Memory B cell (primary cell): ENCODE measurements at regions not wholly inside any gene's neighbourhood (a gene's known extent, or its start where the extent isn't known, plus 50 kb on each side); places are given as distances from the start of the nearest gene placed in this dataset.

Experiments
- ATAC-seq: fragments of 150-1000 bp; cut with Tn5 transposase; 2 replicates; pipeline ENCODE4 v1.10.0; 2021; ENCODE audit warnings: low read depth, mild to moderate bottlenecking, moderate library complexity
- DNase-seq, 2 donors: peaks; one replicate each; pipeline ENCODE4 v3.0.0; 2022; ENCODE audit warnings: low spot score in 2 of 2
- H3K27ac Mint-ChIP-seq: one replicate; pipeline ENCODE4 v1.8.0; 2022; ENCODE audit warnings: mild to moderate bottlenecking, moderate library complexity, mixed read lengths
- H3K27me3 Mint-ChIP-seq: one replicate; pipeline ENCODE4 v1.8.0; 2022; ENCODE audit warnings: mixed read lengths
- H3K36me3 Mint-ChIP-seq: one replicate; pipeline ENCODE4 v1.8.0; 2022; ENCODE audit warnings: mild to moderate bottlenecking, mixed read lengths
- H3K4me1 Mint-ChIP-seq: one replicate; pipeline ENCODE4 v1.8.0; 2022; ENCODE audit warnings: mixed read lengths
- H3K4me3 Mint-ChIP-seq: one replicate; pipeline ENCODE4 v1.8.0; 2022; ENCODE audit warnings: mild to moderate bottlenecking, moderate library complexity, mixed read lengths
- H3K9me3 Mint-ChIP-seq: one replicate; pipeline ENCODE4 v1.8.0; 2022; ENCODE audit warnings: mixed read lengths

DNA sequence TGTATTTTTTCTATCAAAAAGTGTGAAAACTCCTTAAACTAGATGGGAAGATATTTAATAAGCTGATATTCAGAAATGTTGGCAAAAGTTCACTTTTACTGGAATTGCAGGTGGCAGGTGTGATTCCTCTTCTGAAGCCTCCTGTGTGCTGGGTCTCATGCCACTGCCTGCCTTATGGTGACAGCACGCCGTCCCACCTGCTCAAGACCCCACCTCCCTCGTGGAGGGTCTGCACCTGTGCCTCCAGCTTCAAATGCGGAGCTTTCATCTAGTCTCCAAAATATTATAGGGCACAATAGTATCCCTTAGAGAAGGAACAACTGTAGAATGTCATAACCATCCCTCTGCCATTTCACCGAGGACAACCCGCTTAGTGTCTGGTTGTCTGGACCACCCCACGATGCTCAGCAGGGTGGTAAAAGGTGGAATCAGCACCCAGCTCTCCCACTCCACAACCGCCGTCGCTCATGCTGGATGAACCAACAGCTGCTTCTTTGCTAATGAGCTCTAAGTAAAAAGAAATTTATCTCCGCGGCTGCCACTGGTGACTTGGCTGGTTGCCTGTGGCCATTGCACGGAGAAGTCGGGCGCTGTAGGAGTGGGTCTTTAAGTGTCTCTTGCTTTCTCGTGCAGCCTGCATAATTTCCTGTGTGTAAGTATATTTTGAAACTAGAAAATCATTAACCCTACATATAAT is 119.3 kb upstream of the TCERG1L start:
- no peak for ATAC-seq
- Mint-ChIP-seq H3K4me1 (peaks cover 2% of the 10 kb centered on the region), H3K27me3 (peaks cover 3% of the 10 kb centered on the region)

DNA sequence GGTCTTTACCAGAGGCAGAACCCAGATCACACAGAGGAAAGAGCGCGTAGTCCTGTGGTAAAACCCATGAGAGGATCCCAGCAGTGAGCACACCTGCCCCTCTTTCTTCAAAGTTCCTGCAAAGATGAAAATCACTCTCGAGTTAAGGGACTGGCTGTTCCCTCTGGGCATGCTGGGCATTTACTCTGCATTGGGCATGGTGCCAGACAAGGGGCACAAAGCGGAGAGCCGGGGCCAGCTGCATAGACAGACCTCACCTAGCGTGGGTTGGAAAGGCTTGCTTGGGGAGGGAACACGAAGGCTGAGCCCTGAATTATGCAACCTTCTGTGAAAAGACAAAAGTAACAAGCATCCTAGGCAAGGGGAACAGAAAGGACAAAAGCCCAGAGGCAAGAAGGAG is 120.0 kb upstream of the TCERG1L start:
- Mint-ChIP-seq H3K4me3 (no peak overlapping the region), H3K27me3 (peaks cover 2% of the 10 kb centered on the region), H3K9me3 (no peaks in the 10 kb centered on the region), H3K36me3 (no peaks in the 10 kb centered on the region), H3K27ac (no peak overlapping the region), H3K4me1 (peaks cover 2% of the 10 kb centered on the region)
- DNase-seq = no peak
- ATAC-seq = no peak

More for the DNA sequence above, 119.3 kb upstream of the TCERG1L start:
- Mint-ChIP-seq H3K36me3 (no peaks in the 10 kb centered on the region), H3K9me3 (no peaks in the 10 kb centered on the region), H3K4me3 (no peak overlapping the region), H3K27ac (no peak overlapping the region)
- DNase-seq = no peak

DNA sequence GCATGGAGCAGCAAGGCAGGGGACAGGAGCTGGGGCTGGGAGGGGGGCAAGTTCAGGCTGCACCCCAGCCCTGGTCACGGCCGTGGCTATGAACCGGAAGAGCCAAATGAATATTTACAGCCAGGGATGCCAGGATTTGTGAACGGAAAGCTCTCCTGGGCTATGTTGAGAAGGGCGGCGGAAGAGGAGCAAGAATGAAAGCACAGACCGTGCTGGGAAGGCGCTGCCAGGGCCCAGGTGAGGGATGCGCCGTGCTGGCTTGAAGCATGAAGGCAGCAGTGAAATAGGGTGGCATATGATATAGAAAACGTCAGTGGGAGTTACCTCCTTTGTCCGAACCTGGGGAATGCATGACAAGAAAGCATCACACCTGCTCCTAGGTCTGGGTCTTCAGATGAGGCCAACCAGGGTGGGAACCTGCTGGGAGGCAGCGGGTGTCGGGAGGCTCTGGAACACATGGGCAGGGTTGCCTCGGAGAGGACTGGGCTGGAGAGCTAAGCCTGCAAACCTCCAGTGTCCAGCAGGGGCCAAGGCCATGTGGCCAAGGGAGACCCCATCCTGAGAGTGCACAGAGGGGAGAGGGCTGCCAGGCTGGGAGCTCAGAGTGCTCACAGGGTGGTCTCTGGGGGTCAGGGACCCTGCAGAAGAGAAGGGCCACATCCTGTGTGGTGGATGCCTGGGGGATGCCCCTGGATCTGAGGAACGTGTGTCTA is 120.6 kb upstream of the TCERG1L start:
- H3K27me3 Mint-ChIP-seq = peaks cover 2% of the 10 kb centered on the region
- H3K36me3 Mint-ChIP-seq = no peaks in the 10 kb centered on the region
- H3K4me1 Mint-ChIP-seq = peaks cover 2% of the 10 kb centered on the region
- H3K27ac Mint-ChIP-seq = no peak overlapping the region
- DNase-seq (no peak), ATAC-seq (no peak)
- H3K4me3 Mint-ChIP-seq = no peak overlapping the region
- H3K9me3 Mint-ChIP-seq = no peaks in the 10 kb centered on the region

DNA sequence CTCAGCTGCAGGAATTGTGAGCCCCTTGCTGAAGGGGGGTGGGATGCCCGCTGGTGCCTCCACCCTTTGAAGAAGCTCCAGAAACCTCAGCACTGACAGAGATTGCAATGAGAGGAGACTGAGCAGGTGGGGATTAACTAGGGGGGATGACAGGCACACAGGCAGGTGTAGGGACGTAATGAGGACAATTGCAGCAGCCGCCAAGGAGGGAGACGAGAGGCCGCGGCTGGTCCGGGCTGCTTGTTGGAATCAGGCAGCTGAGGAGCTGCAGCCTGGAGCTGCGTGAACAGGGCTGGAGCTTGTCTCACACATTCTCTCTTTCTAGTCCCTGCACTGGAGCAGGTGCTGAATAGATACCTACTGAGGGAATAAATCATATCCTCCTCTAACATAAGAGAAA is 122.0 kb upstream of the TCERG1L start:
- Mint-ChIP-seq H3K27ac (no peak overlapping the region), H3K36me3 (no peaks in the 10 kb centered on the region), H3K4me3 (no peak overlapping the region), H3K4me1 (peaks cover 2% of the 10 kb centered on the region), H3K27me3 (peaks cover 2% of the 10 kb centered on the region), H3K9me3 (no peaks in the 10 kb centered on the region)
- no peak for DNase-seq
- ATAC-seq = no peak

DNA sequence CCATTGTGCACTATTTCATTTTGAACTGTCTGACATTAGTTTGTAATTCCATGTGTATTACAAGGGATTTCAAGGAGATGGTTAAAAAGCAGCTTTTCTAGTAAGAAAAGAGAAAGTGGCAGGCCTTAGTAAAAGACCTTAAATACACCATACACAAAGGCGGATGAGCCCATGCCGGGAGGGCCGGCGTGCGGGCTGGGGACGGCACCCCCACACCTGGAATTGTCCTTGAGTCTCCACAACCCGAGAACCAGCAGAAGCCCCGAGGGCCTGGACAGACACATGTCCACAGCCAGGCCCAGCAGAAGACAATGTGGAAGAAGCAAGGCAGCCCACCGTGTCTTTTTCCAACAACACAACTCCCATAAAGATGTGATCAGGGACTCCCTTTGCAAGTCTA is 123.7 kb upstream of the TCERG1L start:
- Mint-ChIP-seq H3K4me3 (no peak overlapping the region), H3K27ac (no peak overlapping the region), H3K27me3 (peaks cover 2% of the 10 kb centered on the region), H3K4me1 (no peaks in the 10 kb centered on the region), H3K9me3 (no peaks in the 10 kb centered on the region), H3K36me3 (no peaks in the 10 kb centered on the region)
- no peak for ATAC-seq
- no peak for DNase-seq

DNA sequence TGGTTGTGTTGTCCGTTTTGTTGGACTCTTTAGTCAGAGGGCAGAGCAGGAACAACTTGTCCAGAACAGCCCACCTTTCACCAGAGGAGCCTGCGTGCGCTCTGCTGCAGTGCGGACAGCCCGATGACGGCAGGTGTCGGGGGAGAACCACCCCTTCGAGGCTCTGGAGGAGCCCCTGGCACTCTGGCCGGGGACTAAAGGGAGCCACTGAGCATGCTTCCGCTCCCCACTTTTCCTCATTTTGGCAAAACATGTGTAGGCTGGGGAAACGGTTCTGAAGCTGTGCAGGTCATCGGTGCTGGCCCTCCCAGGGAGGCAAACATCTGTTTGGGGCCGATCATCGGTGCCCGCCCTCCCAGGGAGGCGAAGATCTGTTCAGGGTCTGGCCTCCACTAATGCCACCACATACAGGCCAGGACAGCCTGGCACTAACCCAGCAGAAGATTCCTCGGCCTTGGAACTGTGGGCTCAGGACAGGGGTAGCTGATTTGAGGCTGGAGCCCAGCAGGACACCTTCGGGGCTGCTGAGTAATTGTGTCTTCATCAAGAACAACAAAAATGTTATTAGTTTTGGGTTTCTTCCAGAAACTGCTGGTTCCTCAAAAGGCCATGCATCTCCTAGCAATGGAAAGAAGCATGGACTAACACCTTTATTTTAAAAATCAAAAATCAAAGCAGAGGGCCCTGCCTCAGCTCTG is 124.4 kb upstream of the TCERG1L start:
- Mint-ChIP-seq H3K9me3 (no peaks in the 10 kb centered on the region), H3K27ac (no peak overlapping the region), H3K4me1 (no peaks in the 10 kb centered on the region), H3K36me3 (no peaks in the 10 kb centered on the region), H3K27me3 (peaks cover 4% of the 10 kb centered on the region), H3K4me3 (no peak overlapping the region)
- ATAC-seq (no peak), DNase-seq (no peak)

DNA sequence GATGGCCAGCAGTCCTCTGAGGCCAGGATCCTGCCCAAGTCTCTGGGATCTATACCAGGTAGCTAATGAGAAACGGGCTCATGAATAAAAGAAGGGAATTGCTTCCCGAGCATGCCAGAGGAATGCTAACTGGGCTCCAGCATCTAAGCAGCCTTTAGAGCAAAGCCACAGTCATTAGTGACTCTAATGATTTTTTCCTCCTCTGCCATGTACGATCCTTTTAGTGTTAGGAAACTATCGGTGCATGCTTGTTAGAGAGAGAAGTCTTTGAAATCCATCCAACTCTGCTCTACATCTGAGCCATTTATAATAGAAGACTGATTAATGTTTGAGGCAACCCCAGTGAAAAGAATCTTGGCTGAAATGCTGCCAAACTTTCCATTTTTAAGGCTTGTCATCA is 124.9 kb upstream of the TCERG1L start:
- no peak overlapping the region for H3K4me3 Mint-ChIP-seq
- no peaks in the 10 kb centered on the region for H3K9me3 Mint-ChIP-seq
- H3K27ac Mint-ChIP-seq = no peak overlapping the region
- no peaks in the 10 kb centered on the region for H3K4me1 Mint-ChIP-seq
- DNase-seq = no peak
- peaks cover 7% of the 10 kb centered on the region for H3K27me3 Mint-ChIP-seq
- H3K36me3 Mint-ChIP-seq = no peaks in the 10 kb centered on the region
- ATAC-seq = no peak

DNA sequence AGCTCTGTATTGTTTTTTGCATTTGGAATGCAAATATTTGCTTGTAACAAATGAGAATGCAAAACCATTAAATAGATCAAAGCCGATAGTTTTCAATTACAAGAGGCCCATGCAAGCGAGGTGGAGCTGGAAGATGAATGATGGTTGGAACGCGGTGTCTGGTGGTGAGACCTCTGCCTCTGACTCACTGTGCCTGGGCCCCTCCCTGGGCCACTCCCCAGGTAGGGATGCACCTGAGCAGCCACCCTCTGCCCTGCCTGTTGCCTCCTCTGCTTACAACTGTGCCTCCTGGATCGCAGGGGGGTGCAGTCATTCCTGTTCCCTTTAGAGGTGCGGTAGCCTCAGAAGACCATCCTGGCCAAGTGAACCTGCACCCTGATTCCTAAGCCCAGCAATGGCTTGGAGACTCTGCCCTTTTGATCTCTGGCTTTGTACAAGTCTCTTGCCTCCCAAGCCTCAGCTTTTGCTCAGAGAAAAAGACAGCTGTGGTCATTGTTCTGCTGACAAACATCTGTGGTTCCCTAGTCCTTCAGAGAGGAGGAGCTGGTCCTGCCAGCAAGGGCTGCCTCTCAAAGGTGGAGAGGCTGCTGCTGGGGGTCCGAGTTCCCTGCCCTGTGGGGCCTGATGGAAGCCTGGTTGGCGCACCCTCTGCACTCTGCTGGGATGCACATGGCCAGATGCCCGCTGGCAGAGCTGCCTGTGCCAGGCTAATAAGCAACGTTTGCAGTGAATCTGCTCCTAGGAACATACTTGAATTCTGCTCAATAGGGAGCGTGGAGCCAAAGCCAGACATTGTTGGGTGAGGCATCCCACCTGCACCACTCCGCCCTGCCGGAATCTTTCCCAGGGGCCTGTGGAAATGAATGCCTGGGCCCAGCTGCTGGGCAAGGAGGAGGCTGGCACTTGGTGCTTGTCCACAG is 126.3 kb upstream of the TCERG1L start:
- H3K4me3 Mint-ChIP-seq = no peak overlapping the region
- no peaks in the 10 kb centered on the region for H3K4me1 Mint-ChIP-seq

DNA sequence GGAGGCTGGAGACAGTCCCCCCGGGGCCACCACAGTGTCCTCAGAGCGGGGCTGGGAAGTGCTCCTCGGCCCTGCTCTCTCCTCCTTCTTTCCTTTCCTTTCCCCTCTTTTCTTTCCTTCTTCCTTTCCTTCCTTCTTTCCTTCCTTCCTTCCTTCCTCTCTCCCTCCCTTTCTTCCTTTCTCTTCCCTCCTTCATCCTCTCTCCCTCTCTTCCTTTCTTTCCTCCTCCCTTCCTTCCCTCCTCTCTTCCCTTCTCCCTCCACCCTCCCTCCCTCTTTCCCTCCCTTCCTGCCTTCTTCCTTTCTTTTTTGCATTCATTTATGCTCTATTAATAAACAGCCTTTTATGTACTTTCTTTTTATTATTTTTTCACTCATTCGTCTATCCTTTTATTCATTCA is 127.1 kb upstream of the TCERG1L start:
- no peak overlapping the region for H3K4me3 Mint-ChIP-seq
- DNase-seq (no peak), ATAC-seq (no peak)
- no peaks in the 10 kb centered on the region for H3K36me3 Mint-ChIP-seq
- peaks cover 5% of the 10 kb centered on the region for H3K27me3 Mint-ChIP-seq
- H3K27ac Mint-ChIP-seq = no peak overlapping the region
- no peaks in the 10 kb centered on the region for H3K9me3 Mint-ChIP-seq
- no peaks in the 10 kb centered on the region for H3K4me1 Mint-ChIP-seq

More for the DNA sequence above, 126.3 kb upstream of the TCERG1L start:
- H3K36me3 Mint-ChIP-seq = no peaks in the 10 kb centered on the region
- ATAC-seq (no peak), DNase-seq (no peak)
- no peak overlapping the region for H3K27ac Mint-ChIP-seq
- peaks cover 5% of the 10 kb centered on the region for H3K27me3 Mint-ChIP-seq
- H3K9me3 Mint-ChIP-seq = no peaks in the 10 kb centered on the region

DNA sequence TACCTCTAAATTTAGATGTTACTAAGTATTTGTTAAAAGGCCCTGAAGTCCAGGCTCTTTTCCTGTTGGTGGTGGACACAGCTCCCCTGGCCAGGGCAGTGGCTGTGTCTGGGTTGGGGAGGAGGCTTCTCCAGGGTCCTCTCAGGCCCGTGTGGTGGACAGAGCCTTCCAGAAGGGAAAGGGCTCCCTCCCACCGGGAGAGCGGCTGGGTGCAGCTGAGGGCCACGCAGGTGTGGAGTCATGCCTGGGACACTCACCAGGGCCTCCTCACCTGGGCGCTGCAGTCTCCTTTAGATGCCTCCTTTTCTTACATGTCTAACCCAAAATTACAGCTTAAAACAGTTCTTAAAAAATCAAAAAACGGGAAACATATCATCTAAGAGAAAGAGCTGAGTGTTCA is 128.2 kb upstream of the TCERG1L start:
- ATAC-seq (no peak), DNase-seq (no peak)
- Mint-ChIP-seq H3K4me1 (no peaks in the 10 kb centered on the region), H3K36me3 (no peaks in the 10 kb centered on the region), H3K27me3 (peaks cover 5% of the 10 kb centered on the region), H3K4me3 (no peak overlapping the region), H3K9me3 (no peaks in the 10 kb centered on the region), H3K27ac (no peak overlapping the region)

DNA sequence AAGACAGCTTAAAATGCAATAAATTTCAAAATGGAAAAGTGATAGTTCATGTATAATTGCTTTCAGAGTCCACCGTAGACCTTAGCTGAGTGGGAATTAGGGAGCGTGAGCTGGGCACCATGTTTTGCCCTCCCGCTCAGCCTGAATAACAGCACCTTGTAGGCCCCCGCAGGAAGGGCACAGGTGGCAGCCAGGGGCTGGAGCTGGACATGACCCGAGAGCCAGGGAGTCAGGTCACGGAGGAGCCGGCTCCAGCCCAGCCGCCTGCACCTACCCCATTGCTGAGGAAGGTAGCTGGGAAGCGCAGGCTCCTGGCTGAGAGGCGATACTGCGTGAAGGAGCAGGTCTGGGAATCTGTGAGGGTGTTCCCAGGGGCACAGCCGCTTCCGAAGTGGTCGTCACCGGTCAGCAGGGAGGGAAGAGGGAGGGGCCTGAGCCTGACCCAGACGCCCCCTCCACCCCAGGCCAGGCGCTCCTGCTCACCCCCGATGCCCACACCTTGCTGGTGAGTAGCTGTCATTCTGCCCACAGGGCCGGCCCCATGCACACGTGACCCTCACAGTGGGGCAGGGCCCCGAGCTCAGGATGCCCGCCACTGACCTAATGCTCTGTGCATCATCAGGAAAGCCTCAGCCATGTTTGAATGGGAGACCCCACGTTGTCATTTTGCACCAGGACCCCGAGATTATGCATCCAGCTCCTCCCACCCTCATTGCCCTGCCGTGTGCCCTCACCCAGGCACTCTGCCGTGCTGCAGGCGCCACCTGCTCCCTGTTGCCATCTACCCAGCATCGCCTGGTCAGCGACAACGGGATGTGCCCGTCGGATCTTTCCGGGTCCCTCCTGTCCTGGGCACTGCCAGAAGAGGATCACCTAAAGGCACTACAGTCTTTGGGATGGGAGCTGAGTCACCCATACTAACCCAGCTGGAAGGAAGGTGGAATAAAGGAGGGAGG is 129.2 kb upstream of the TCERG1L start:
- Mint-ChIP-seq H3K9me3 (no peaks in the 10 kb centered on the region), H3K27ac (no peak overlapping the region), H3K4me1 (no peaks in the 10 kb centered on the region), H3K36me3 (no peaks in the 10 kb centered on the region), H3K27me3 (peaks cover 5% of the 10 kb centered on the region), H3K4me3 (no peak overlapping the region)
- DNase-seq (no peak), ATAC-seq (no peak)

DNA sequence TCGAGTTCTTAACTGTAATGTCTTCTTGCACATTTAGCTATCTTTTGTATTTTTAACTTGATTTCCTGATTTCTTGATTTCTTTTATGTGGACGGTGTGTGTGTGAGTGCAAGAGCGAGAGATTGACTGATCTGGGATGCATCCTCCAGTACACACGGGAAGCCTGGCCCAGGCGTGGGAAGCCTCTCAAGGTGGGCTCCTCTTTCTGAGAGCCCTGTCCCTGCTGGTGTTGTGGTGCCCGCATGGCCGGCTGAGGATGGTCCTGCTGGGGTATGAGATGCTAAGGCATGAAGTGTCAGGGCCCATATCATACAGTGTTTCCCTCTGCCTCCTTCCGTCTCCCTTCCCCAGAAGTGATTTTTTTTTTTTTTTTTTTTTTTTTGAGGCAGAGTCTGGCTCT is 130.8 kb upstream of the TCERG1L start:
- Mint-ChIP-seq H3K4me1 (no peaks in the 10 kb centered on the region), H3K4me3 (no peak overlapping the region), H3K36me3 (no peaks in the 10 kb centered on the region), H3K9me3 (no peaks in the 10 kb centered on the region), H3K27ac (no peak overlapping the region), H3K27me3 (peaks cover 5% of the 10 kb centered on the region)
- ATAC-seq (no peak), DNase-seq (no peak)

DNA sequence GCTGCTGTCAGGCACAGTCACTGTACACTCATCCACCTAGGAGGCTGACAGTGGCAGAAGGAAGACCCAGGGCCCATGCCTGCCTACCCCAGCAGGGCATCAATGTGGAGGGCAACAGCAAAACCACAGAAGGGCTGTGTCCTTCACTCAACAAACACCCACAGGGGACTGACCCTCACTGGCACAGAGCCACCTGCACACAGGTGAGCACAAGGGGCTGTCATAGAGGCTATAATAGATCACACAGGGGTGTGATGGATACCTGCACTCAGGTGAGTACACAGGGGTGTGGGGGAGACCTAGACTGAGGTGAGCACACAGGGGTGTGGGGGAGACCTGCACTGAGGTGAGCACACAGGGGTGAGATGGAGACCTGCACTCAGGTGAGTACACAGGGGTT is 132.8 kb upstream of the TCERG1L start:
- ATAC-seq (no peak), DNase-seq (no peak)
- Mint-ChIP-seq H3K4me3 (no peak overlapping the region), H3K27me3 (peaks cover 5% of the 10 kb centered on the region), H3K9me3 (no peaks in the 10 kb centered on the region), H3K27ac (no peak overlapping the region), H3K36me3 (no peaks in the 10 kb centered on the region), H3K4me1 (no peaks in the 10 kb centered on the region)
